Mesendoderm (in vitro differentiated cells): ENCODE measurements at regions not wholly inside any gene's neighbourhood (a gene's known extent, or its start where the extent isn't known, plus 50 kb on each side); places are given as distances from the start of the nearest gene placed in this dataset.

Experiments
- DNase-seq: peaks from one replicate; pipeline ENCODE4 v3.0.0; 2013
- H2AK5ac ChIP-seq: 2 replicates; pipeline ENCODE4 v1.6.1; 2013; ENCODE audit warnings: low read length, inconsistent platforms
- H2BK120ac ChIP-seq: 2 replicates; pipeline ENCODE4 v1.6.1; 2013; ENCODE audit warnings: low read depth, mild to moderate bottlenecking, low read length, moderate library complexity, mixed read lengths
- H2BK15ac ChIP-seq: replicated peaks from 2 replicates; pipeline ENCODE4 v1.6.1; 2013; ENCODE audit warnings: low read depth, mild to moderate bottlenecking, moderate library complexity
- H2BK5ac ChIP-seq: 2 replicates; pipeline ENCODE4 v1.6.1; 2013; ENCODE audit warnings: low read length, inconsistent platforms
- H3K18ac ChIP-seq: 2 replicates; pipeline ENCODE4 v1.6.1; 2013; ENCODE audit warnings: mild to moderate bottlenecking, low read length, mixed read lengths
- H3K23ac ChIP-seq: one replicate; pipeline ENCODE4 v1.6.1; 2013; ENCODE audit warnings: low read length
- H3K27ac ChIP-seq: 2 replicates; pipeline ENCODE4 v1.5.1; 2013; ENCODE audit warnings: low read depth, mild to moderate bottlenecking, inconsistent platforms, low read length, moderate library complexity
- H3K27me3 ChIP-seq: 2 replicates; pipeline ENCODE4 v1.6.1; 2013; ENCODE audit warnings: low read length, control low read depth, mild to moderate bottlenecking, inconsistent platforms; ENCODE audit not compliant: insufficient read depth, poor library complexity
- H3K36me3 ChIP-seq: 2 replicates; pipeline ENCODE4 v1.6.1; 2013; ENCODE audit warnings: low read length, inconsistent platforms; ENCODE audit not compliant: control insufficient read depth, insufficient read depth
- H3K4ac ChIP-seq: one replicate; pipeline ENCODE4 v1.6.1; 2013; ENCODE audit warnings: low read depth, mild to moderate bottlenecking, low read length, moderate library complexity
- H3K4me1 ChIP-seq: 2 replicates; pipeline ENCODE4 v1.6.1; 2013; ENCODE audit warnings: low read depth, low read length, inconsistent platforms; ENCODE audit not compliant: control insufficient read depth
- H3K4me2 ChIP-seq: 2 replicates; pipeline ENCODE4 v1.6.1; 2013; ENCODE audit warnings: low read length
- H3K4me3 ChIP-seq: 2 replicates; pipeline ENCODE4 v1.5.1; 2013; ENCODE audit warnings: mild to moderate bottlenecking, low read length
- H3K56ac ChIP-seq: one replicate; pipeline ENCODE4 v1.6.1; 2013; ENCODE audit warnings: low read length
- H3K79me1 ChIP-seq: 2 replicates; pipeline ENCODE4 v1.6.1; 2013; ENCODE audit warnings: low read length, inconsistent platforms
- H3K79me2 ChIP-seq: 2 replicates; pipeline ENCODE4 v1.6.1; 2013; ENCODE audit warnings: mild to moderate bottlenecking, low read length; ENCODE audit not compliant: control insufficient read depth, insufficient read depth
- H3K9ac ChIP-seq: 2 replicates; pipeline ENCODE4 v1.6.1; 2013; ENCODE audit warnings: low read length, inconsistent platforms
- H4K5ac ChIP-seq: one replicate; pipeline ENCODE4 v1.6.1; 2013; ENCODE audit warnings: low read length
- H4K8ac ChIP-seq: one replicate; pipeline ENCODE4 v1.6.1; 2013; ENCODE audit warnings: low read depth, mild to moderate bottlenecking, control low read depth, low read length, moderate library complexity
- WGBS: extraction: QIAGEN DNeasy Blood & Tissue Kit; methylation state at CpG from one replicate; pipeline ENCODE4 v1.1.7; 2013; ENCODE audit warnings: low lambda C conversion rate, missing lambda C conversion rate; ENCODE audit not compliant: insufficient coverage; ENCODE audit errors: extremely low coverage; 5-methylcytosine and 5-hydroxymethylcytosine counted together

- Histone ChIP-seq H2BK5ac (no peak overlapping the region), H3K27me3 (no peaks in the 10 kb centered on the region), H3K36me3 (no peaks in the 10 kb centered on the region), H2BK15ac (no peak overlapping the region), H4K8ac (no peak overlapping the region), H3K79me1 (no peaks in the 10 kb centered on the region), H3K23ac (no peak overlapping the region), H2BK120ac (no peak overlapping the region), H3K27ac (no peak overlapping the region), H3K9ac (no peak overlapping the region), H4K5ac (no peak overlapping the region), H3K4me1 (no peaks in the 10 kb centered on the region), H3K79me2 (no peaks in the 10 kb centered on the region), H2AK5ac (no peak overlapping the region), H3K4ac (no peak overlapping the region), H3K56ac (no peak overlapping the region), H3K4me3 (no peak overlapping the region), H3K18ac (no peak overlapping the region), H3K4me2 (no peak overlapping the region)
- DNase-seq = no peak
- WGBS = no CpG with 5 or more reads among the region's 4 CpGs
These were observed 236.3 kb downstream of the MATN1 start for GRCh38 chr1:30487042-30487441.

- no peaks in the 10 kb centered on the region for H3K79me1 ChIP-seq
- H3K36me3 ChIP-seq = no peaks in the 10 kb centered on the region
- H3K18ac ChIP-seq = no peak overlapping the region
- no peak overlapping the region for H2BK5ac ChIP-seq
- no peak overlapping the region for H3K4ac ChIP-seq
- H3K23ac ChIP-seq = no peak overlapping the region
- no peak overlapping the region for H3K9ac ChIP-seq
- H3K4me1 ChIP-seq = no peaks in the 10 kb centered on the region
- H2BK120ac ChIP-seq = no peak overlapping the region
- H2AK5ac ChIP-seq = no peak overlapping the region
- H3K56ac ChIP-seq = no peak overlapping the region
- no peak overlapping the region for H4K8ac ChIP-seq
- H2BK15ac ChIP-seq = no peak overlapping the region
- H3K27me3 ChIP-seq = no peaks in the 10 kb centered on the region
- H3K79me2 ChIP-seq = no peaks in the 10 kb centered on the region
- no CpG with 5 or more reads among the region's 6 CpGs for WGBS
- H3K4me3 ChIP-seq = no peak overlapping the region
- no peak overlapping the region for H4K5ac ChIP-seq
- no peak for DNase-seq
- H3K27ac ChIP-seq = no peak overlapping the region
- no peak overlapping the region for H3K4me2 ChIP-seq
These were observed 238.3 kb downstream of the MATN1 start for GRCh38 chr1:30485072-30485471.

GRCh38 chr1:30484668-30485067 lies 238.7 kb downstream of the MATN1 start:
- Histone ChIP-seq H3K9ac (no peak overlapping the region), H3K36me3 (no peaks in the 10 kb centered on the region), H2BK5ac (no peak overlapping the region), H3K27ac (no peak overlapping the region), H2BK15ac (no peak overlapping the region), H3K4me3 (no peak overlapping the region), H3K18ac (no peak overlapping the region), H4K5ac (no peak overlapping the region), H3K23ac (no peak overlapping the region), H3K4me2 (no peak overlapping the region), H3K4ac (no peak overlapping the region), H3K79me2 (no peaks in the 10 kb centered on the region), H2BK120ac (no peak overlapping the region), H3K56ac (no peak overlapping the region), H3K27me3 (no peaks in the 10 kb centered on the region), H3K4me1 (no peaks in the 10 kb centered on the region), H2AK5ac (no peak overlapping the region), H3K79me1 (no peaks in the 10 kb centered on the region), H4K8ac (no peak overlapping the region)
- no CpG with 5 or more reads among the region's 1 CpG for WGBS
- DNase-seq = no peak

- no peak overlapping the region for H2BK120ac ChIP-seq
- no peak overlapping the region for H3K27ac ChIP-seq
- H4K8ac ChIP-seq = no peak overlapping the region
- H4K5ac ChIP-seq = no peak overlapping the region
- H2AK5ac ChIP-seq = no peak overlapping the region
- H2BK5ac ChIP-seq = no peak overlapping the region
- H3K4ac ChIP-seq = no peak overlapping the region
- no peak overlapping the region for H2BK15ac ChIP-seq
- DNase-seq = no peak
- no peaks in the 10 kb centered on the region for H3K36me3 ChIP-seq
- no peak overlapping the region for H3K4me2 ChIP-seq
- H3K4me1 ChIP-seq = no peaks in the 10 kb centered on the region
- no peak overlapping the region for H3K4me3 ChIP-seq
- H3K27me3 ChIP-seq = no peaks in the 10 kb centered on the region
- no peak overlapping the region for H3K56ac ChIP-seq
- no peak overlapping the region for H3K23ac ChIP-seq
- H3K18ac ChIP-seq = no peak overlapping the region
- H3K79me2 ChIP-seq = no peaks in the 10 kb centered on the region
- H3K79me1 ChIP-seq = no peaks in the 10 kb centered on the region
- WGBS = no CpG with 5 or more reads among the region's 7 CpGs
- no peak overlapping the region for H3K9ac ChIP-seq
These were observed 243.8 kb downstream of the MATN1 start for GRCh38 chr1:30479575-30479974.

- no peak overlapping the region for H2BK15ac ChIP-seq
- H3K79me1 ChIP-seq = no peaks in the 10 kb centered on the region
- H3K9ac ChIP-seq = no peak overlapping the region
- no CpG with 5 or more reads among the region's 13 CpGs for WGBS
- no peak overlapping the region for H2BK120ac ChIP-seq
- H3K27ac ChIP-seq = no peak overlapping the region
- DNase-seq = no peak
- H2AK5ac ChIP-seq = no peak overlapping the region
- H3K23ac ChIP-seq = no peak overlapping the region
- H3K36me3 ChIP-seq = no peaks in the 10 kb centered on the region
- no peaks in the 10 kb centered on the region for H3K27me3 ChIP-seq
- no peak overlapping the region for H3K18ac ChIP-seq
- H3K4me2 ChIP-seq = no peak overlapping the region
- no peak overlapping the region for H3K56ac ChIP-seq
- H2BK5ac ChIP-seq = no peak overlapping the region
- H4K8ac ChIP-seq = no peak overlapping the region
- H3K4me1 ChIP-seq = no peaks in the 10 kb centered on the region
- H3K4ac ChIP-seq = no peak overlapping the region
- no peak overlapping the region for H3K4me3 ChIP-seq
- H3K79me2 ChIP-seq = no peaks in the 10 kb centered on the region
- no peak overlapping the region for H4K5ac ChIP-seq
These were observed 244.4 kb downstream of the MATN1 start for GRCh38 chr1:30478799-30479563.

- Histone ChIP-seq H3K56ac (no peak overlapping the region), H2BK5ac (no peak overlapping the region), H3K79me1 (no peaks in the 10 kb centered on the region), H3K23ac (no peak overlapping the region), H2BK120ac (no peak overlapping the region), H4K8ac (no peak overlapping the region), H3K18ac (no peak overlapping the region), H3K27me3 (no peaks in the 10 kb centered on the region), H2AK5ac (no peak overlapping the region), H4K5ac (no peak overlapping the region), H3K36me3 (no peaks in the 10 kb centered on the region), H3K9ac (no peak overlapping the region), H3K4ac (no peak overlapping the region), H3K4me3 (no peak overlapping the region), H3K4me1 (no peaks in the 10 kb centered on the region), H3K27ac (no peak overlapping the region), H3K79me2 (no peaks in the 10 kb centered on the region), H3K4me2 (no peak overlapping the region), H2BK15ac (no peak overlapping the region)
- DNase-seq = no peak
- no CpG with 5 or more reads among the region's 6 CpGs for WGBS
These were observed 245.1 kb downstream of the MATN1 start for GRCh38 chr1:30478283-30478682.
